ENCODE measurements at regions not wholly inside any gene's neighbourhood (a gene's known extent, or its start where the extent isn't known, plus 50 kb on each side); places are given as distances from the start of the nearest gene placed in this dataset.

GRCh38 chr6:12363651-12364381 lies 73.7 kb downstream of the EDN1 start:
- H3K27ac ChIP-seq, result no peak overlapping the region
- intact Hi-C loops (cut with DNase I; ENCODE audit: low total_unique reads), result no loop called here
- no peaks in the 10 kb centered on the region for H3K36me3 ChIP-seq
- H3K27me3 ChIP-seq, result no peaks in the 10 kb centered on the region
- H3K4me1 ChIP-seq, result no peaks in the 10 kb centered on the region
- DNase-seq (ENCODE audit: low spot score in 2 of 2), result no peak
- H3K9me3 ChIP-seq, result no peaks in the 10 kb centered on the region
- TF ChIP-seq POLR2A (IDR thresholded peaks at IDR 0.05) (no peak), POLR2AphosphoS5 (IDR thresholded peaks at IDR 0.05) (no peak), CTCF (IDR thresholded peaks at IDR 0.05) (no peak)
- no peak overlapping the region for H3K4me3 ChIP-seq

GRCh38 chr6:12364621-12365020 lies 74.5 kb downstream of the EDN1 start:
- intact Hi-C loops (cut with DNase I; ENCODE audit: low total_unique reads), result no loop called here
- TF ChIP-seq POLR2A (IDR thresholded peaks at IDR 0.05) (no peak), POLR2AphosphoS5 (IDR thresholded peaks at IDR 0.05) (no peak), CTCF (IDR thresholded peaks at IDR 0.05) (no peak)

GRCh38 chr6:12366731-12367130 lies 76.6 kb downstream of the EDN1 start:
- intact Hi-C loops (cut with DNase I; ENCODE audit: low total_unique reads), result no loop called here

More at GRCh38 chr6:12364621-12365020, 74.5 kb downstream of the EDN1 start:
- Histone ChIP-seq H3K4me3 (no peak overlapping the region), H3K27ac (no peak overlapping the region), H3K27me3 (no peaks in the 10 kb centered on the region), H3K4me1 (no peaks in the 10 kb centered on the region), H3K36me3 (no peaks in the 10 kb centered on the region), H3K9me3 (no peaks in the 10 kb centered on the region)
- no peak for DNase-seq (ENCODE audit: low spot score in 2 of 2)

GRCh38 chr6:12367412-12367811 lies 77.3 kb downstream of the EDN1 start:
- TF ChIP-seq POLR2AphosphoS5 (IDR thresholded peaks at IDR 0.05), result no peak
- TF ChIP-seq POLR2A (IDR thresholded peaks at IDR 0.05), result no peak
- no peak for TF ChIP-seq CTCF (IDR thresholded peaks at IDR 0.05)
- Histone ChIP-seq H3K27me3 (no peaks in the 10 kb centered on the region), H3K9me3 (no peaks in the 10 kb centered on the region), H3K4me3 (no peak overlapping the region), H3K36me3 (no peaks in the 10 kb centered on the region), H3K4me1 (no peaks in the 10 kb centered on the region), H3K27ac (no peak overlapping the region)
- intact Hi-C loops (cut with DNase I; ENCODE audit: low total_unique reads), result no loop called here
- DNase-seq (ENCODE audit: low spot score in 2 of 2), result no peak

More at GRCh38 chr6:12366731-12367130, 76.6 kb downstream of the EDN1 start:
- no peaks in the 10 kb centered on the region for H3K27me3 ChIP-seq
- no peak for TF ChIP-seq POLR2A (IDR thresholded peaks at IDR 0.05)
- no peak overlapping the region for H3K4me3 ChIP-seq
- no peak overlapping the region for H3K27ac ChIP-seq
- no peak for DNase-seq (ENCODE audit: low spot score in 2 of 2)
- H3K9me3 ChIP-seq, result no peaks in the 10 kb centered on the region
- H3K4me1 ChIP-seq, result no peaks in the 10 kb centered on the region
- no peaks in the 10 kb centered on the region for H3K36me3 ChIP-seq

- TF ChIP-seq POLR2A (IDR thresholded peaks at IDR 0.05) (no peak), CTCF (IDR thresholded peaks at IDR 0.05) (no peak), POLR2AphosphoS5 (IDR thresholded peaks at IDR 0.05) (no peak)
- no peaks in the 10 kb centered on the region for H3K27me3 ChIP-seq
- no peaks in the 10 kb centered on the region for H3K4me1 ChIP-seq
- no peaks in the 10 kb centered on the region for H3K9me3 ChIP-seq
- intact Hi-C loops (cut with DNase I; ENCODE audit: low total_unique reads), result no loop called here
- no peaks in the 10 kb centered on the region for H3K36me3 ChIP-seq
- no peak overlapping the region for H3K4me3 ChIP-seq
- DNase-seq (ENCODE audit: low spot score in 2 of 2), result no peak
- H3K27ac ChIP-seq, result no peak overlapping the region
These were observed 79.2 kb downstream of the EDN1 start for GRCh38 chr6:12369355-12369754.

Measured in breast epithelium (tissue), 4 donors.